K562 (cell line): ENCODE measurements at regions not wholly inside any gene's neighbourhood (a gene's known extent, or its start where the extent isn't known, plus 50 kb on each side); places are given as distances from the start of the nearest gene placed in this dataset.

Source experiments
- ATAC-seq: fragments of 200-7000 bp; cut with Tn5 transposase; 3 replicates; pipeline ENCODE4 v1.9.1; 2020; ENCODE audit warnings: moderate library complexity
- BruUV-seq: library from RNA; stranded (reverse); fragments of 400-500 nt; replicated peaks from 2 replicates; lab custom pipeline; 2021; lab: Mats Ljungman, UMichigan
- CTCF ChIA-PET: fragments of 300-600 bp; formaldehyde crosslinking; extraction: SDS; loops from one replicate; lab custom pipeline; 2021; ENCODE audit warnings: low intra/inter-chr PET ratio; lab: Yijun Ruan, JAX
- POLR2A ChIA-PET: fragments of 300-600, 350-650 bp; sonication (Branson Sonifier 250); formaldehyde crosslinking; extraction: SDS; loops from one replicate; lab custom pipeline; 2021; ENCODE audit warnings: antibody characterized with exemption, inconsistent platforms; lab: Yijun Ruan, JAX
- DNase-seq, 4 experiments: peaks; one replicate each; pipeline versions ENCODE4 v3.0.0 to v3.0.0-alpha.2; 2011 to 2018; ENCODE audit warnings: low spot score in 3 of 4, mixed read lengths in 3 of 4; ENCODE audit errors: extremely low read depth in 1 of 4
- FAIRE-seq: peaks from 2 replicates; lab custom pipeline; 2011; peaks lifted over from hg19 to GRCh38; lab: Jason Lieb, UNC
- H2AFZ ChIP-seq: 2 replicates; pipeline ENCODE4 v1.6.0; 2011; ENCODE audit warnings: low read depth, low read length, control low read depth, inconsistent platforms
- H3K27ac ChIP-seq: fragments of 200-600 bp; 3 replicates; pipeline ENCODE4 v1.8.0; 2011; ENCODE audit warnings: low read depth, mild to moderate bottlenecking, control low read depth, inconsistent platforms, low read length, moderate library complexity, mixed read lengths; ENCODE audit errors: extremely low read depth
- H3K27me3 ChIP-seq, 2 experiments: fragments of 300-600 bp in 1 of 2; 2 replicates in 1 of 2; 3 replicates in 1 of 2; pipeline versions ENCODE4 v1.6.0 to v1.8.0; 2011; ENCODE audit warnings: inconsistent platforms in 2 of 2, low read length in 2 of 2, mild to moderate bottlenecking in 1 of 2, mixed read lengths in 1 of 2, moderate library complexity in 1 of 2; ENCODE audit not compliant: control insufficient read depth in 2 of 2, insufficient read depth in 2 of 2
- H3K36me3 ChIP-seq: fragments of 300-600 bp; 3 replicates; pipeline ENCODE4 v1.8.0; 2011; ENCODE audit warnings: mild to moderate bottlenecking, low read length, inconsistent platforms; ENCODE audit not compliant: control insufficient read depth, insufficient read depth
- H3K4me1 ChIP-seq, 2 experiments: fragments of 200-600 bp in 1 of 2; replicated peaks in 1 of 2; 2 replicates in 1 of 2; 3 replicates in 1 of 2; pipeline versions ENCODE4 v1.5.1 to v1.8.0; 2011; ENCODE audit warnings: inconsistent platforms in 2 of 2, low read length in 2 of 2, mild to moderate bottlenecking in 1 of 2, mixed read lengths in 1 of 2, moderate library complexity in 1 of 2; ENCODE audit not compliant: control insufficient read depth in 2 of 2, insufficient read depth in 2 of 2
- H3K4me2 ChIP-seq: 2 replicates; pipeline ENCODE4 v1.6.1; 2011; ENCODE audit warnings: low read length, control low read depth, inconsistent platforms, mixed read lengths; ENCODE audit not compliant: insufficient read depth
- H3K4me3 ChIP-seq: fragments of 200-600 bp; sonication (generic), shearing (Covaris generic); 2 replicates; pipeline ENCODE4 v1.5.1; 2016; ENCODE audit warnings: control low read depth, inconsistent platforms
- H3K79me2 ChIP-seq: fragments of 200-600 bp; 3 replicates; pipeline ENCODE4 v1.8.0; 2011; ENCODE audit warnings: low read length, inconsistent platforms; ENCODE audit not compliant: control insufficient read depth, insufficient read depth
- H3K9ac ChIP-seq, 2 experiments: 2 replicates each; pipeline versions ENCODE4 v1.6.0 to v1.6.1; 2011; ENCODE audit warnings: low read depth in 2 of 2, low read length in 2 of 2, control low read depth in 1 of 2, inconsistent platforms in 1 of 2, mild to moderate bottlenecking in 1 of 2, mixed read lengths in 1 of 2; ENCODE audit not compliant: insufficient read depth in 1 of 2
- H3K9me1 ChIP-seq: one replicate; pipeline ENCODE4 v1.6.0; 2011; ENCODE audit warnings: inconsistent platforms, mild to moderate bottlenecking, low read length, moderate library complexity; ENCODE audit not compliant: control insufficient read depth, insufficient read depth
- H3K9me3 ChIP-seq: replicated peaks from 2 replicates; pipeline ENCODE4 v1.5.1; 2011; ENCODE audit warnings: low read depth, low read length, inconsistent platforms; ENCODE audit not compliant: control insufficient read depth, insufficient read depth
- H4K20me1 ChIP-seq: replicated peaks from 2 replicates; pipeline ENCODE4 v1.6.1; 2011; ENCODE audit warnings: low read length, inconsistent platforms, mixed read lengths; ENCODE audit not compliant: control insufficient read depth, insufficient read depth
- ELF1 ChIP-seq: fragments of 200-800 bp; sonication (Bioruptor generic); IDR thresholded peaks from 2 replicates; pipeline ENCODE4 v1.6.1; 2016; ENCODE audit warnings: missing genetic modification characterization, missing compliant biosample characterization
- HMG20A ChIP-seq: fragments of 450-650 bp; formaldehyde crosslinking; conservative IDR thresholded peaks from 2 replicates; pipeline ENCODE4 v1.4.0; 2020; ENCODE audit warnings: mild to moderate bottlenecking, mixed read lengths
- MYNN ChIP-seq, 2 experiments: sonication (generic); formaldehyde crosslinking in 1 of 2; IDR thresholded peaks; 2 replicates each; pipeline versions ENCODE4 v1.5.0 to v1.6.1; 2016 to 2020; ENCODE audit warnings: antibody characterized with exemption in 1 of 2, missing genetic modification reagents in 1 of 2
- NFIC ChIP-seq: fragments of 450-650 bp; IDR thresholded peaks from 2 replicates; pipeline ENCODE4 v1.6.1; 2017; ENCODE audit warnings: mild to moderate bottlenecking, inconsistent platforms
- RBM22 ChIP-seq: fragments of 200-400 bp; formaldehyde crosslinking; IDR thresholded peaks from 2 replicates; pipeline ENCODE4 v1.6.1; 2018; ENCODE audit warnings: low read length, low read depth; ENCODE audit not compliant: poor library complexity, severe bottlenecking
- SRSF3 ChIP-seq: fragments of 200-400 bp; formaldehyde crosslinking; IDR thresholded peaks from 2 replicates; pipeline ENCODE4 v1.6.1; 2016; ENCODE audit warnings: mild to moderate bottlenecking, low read length, moderate library complexity; ENCODE audit not compliant: insufficient read depth
- TARDBP ChIP-seq: fragments of 450-650 bp; IDR thresholded peaks from 2 replicates; pipeline ENCODE4 v1.6.1; 2016
- TEAD2 ChIP-seq: fragments of 450-650 bp; IDR thresholded peaks from 2 replicates; pipeline ENCODE4 v1.6.1; 2016; ENCODE audit warnings: missing genetic modification characterization, control low read depth, missing compliant biosample characterization
- THRAP3 ChIP-seq: fragments of 450-650 bp; IDR thresholded peaks from 2 replicates; pipeline ENCODE4 v1.6.1; 2016; ENCODE audit warnings: mild to moderate bottlenecking, inconsistent platforms, borderline replicate concordance
- ZNF146 ChIP-seq: IDR thresholded peaks from one replicate; pipeline ENCODE4 v1.6.1; 2018; ENCODE audit warnings: missing compliant biosample characterization; ENCODE audit not compliant: unreplicated experiment
- ZNF347 ChIP-seq: fragments of 450-650 bp; formaldehyde crosslinking; IDR thresholded peaks from 2 replicates; pipeline ENCODE4 v1.4.0; 2020; ENCODE audit warnings: low read depth, mild to moderate bottlenecking, moderate library complexity
- ZNF444 ChIP-seq: fragments of 250-450 bp; sonication (Bioruptor Pico); IDR thresholded peaks from 2 replicates; pipeline ENCODE4 v1.4.0; 2020; ENCODE audit warnings: mild to moderate bottlenecking, moderate library complexity
- WGBS: fragments of 100-300 bp; shearing (Covaris generic); methylation state at CpG from one replicate; pipeline ENCODE4 v1.1.6; 2016; ENCODE audit warnings: low coverage, mixed read lengths; ENCODE audit not compliant: insufficient coverage; ENCODE audit errors: missing lambda C conversion rate; 5-methylcytosine and 5-hydroxymethylcytosine counted together
- in situ Hi-C: fragments of 300-500 bp; cut with MboI; formaldehyde crosslinking; loops from 4 replicates; pipeline ENCODE4 v1.15.0; 2018; ENCODE audit warnings: inconsistent platforms, mixed read lengths
- intact Hi-C: fragments of 100-400 bp; cut with micrococcal nuclease; formaldehyde crosslinking; loops from 2 replicates; pipeline ENCODE4 v1.14.2; 2022
- TF ChIP-seq, protein P1 (sequence below): sonication (generic); formaldehyde crosslinking; IDR thresholded peaks from 2 replicates; pipeline ENCODE4 v1.8.0; 2022; ENCODE audit warnings: mild to moderate bottlenecking, missing genetic modification reagents, borderline replicate concordance

DNA sequence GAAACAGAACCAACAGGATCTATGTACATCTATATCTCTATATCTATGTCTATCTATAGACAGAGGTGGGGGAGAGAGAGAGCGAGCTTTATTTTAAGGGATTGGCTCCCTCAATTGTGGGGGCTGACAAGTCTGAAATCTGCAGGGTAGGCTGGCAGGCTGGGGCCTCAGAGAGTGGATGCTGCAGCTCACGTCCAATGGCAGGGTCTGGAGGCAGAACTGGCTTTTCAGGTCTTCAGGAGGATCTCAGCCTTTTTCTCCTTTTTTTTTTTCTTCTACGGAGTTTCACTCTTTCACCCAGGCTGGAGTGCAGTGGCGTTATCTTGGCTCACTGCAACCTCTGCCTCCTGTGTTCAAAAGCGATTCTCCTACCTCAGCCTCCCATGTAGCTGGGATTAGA is 77.2 kb downstream of the ARL4C start:
- no peak for FAIRE-seq

More for the DNA sequence above, 77.2 kb downstream of the ARL4C start:
- Histone ChIP-seq H3K9me1 (no peaks in the 10 kb centered on the region), H3K27ac (no peak overlapping the region), H3K4me2 (no peak overlapping the region), H3K9me3 (no peaks in the 10 kb centered on the region), H3K27me3 (no peaks in the 10 kb centered on the region), H3K4me3 (no peak overlapping the region), H3K79me2 (no peaks in the 10 kb centered on the region), H3K4me1 (no peaks in the 10 kb centered on the region), H3K36me3 (no peaks in the 10 kb centered on the region), H3K9ac (no peak overlapping the region), H2AFZ (no peak overlapping the region), H4K20me1 (no peaks in the 10 kb centered on the region)
- intact Hi-C loops (no loop called here), in situ Hi-C loops (no loop called here)
- CTCF ChIA-PET: no interaction called here
- POLR2A ChIA-PET: no interaction called here
- DNase-seq (no peak), ATAC-seq (no peak)
- TF ChIP-seq TEAD2 (no peak), ZNF347 (CRISPR knock-in tag) (no peak), TARDBP (no peak), SRSF3 (no peak), NFIC (no peak), HMG20A (CRISPR knock-in tag) (no peak), THRAP3 (no peak), ELF1 (tag) (no peak), MYNN (IDR thresholded peaks at IDR 0.05) (no peak), MYNN (CRISPR knock-in tag; IDR thresholded peaks at IDR 0.05) (no peak), RBM22 (no peak), ZNF444 (CRISPR knock-in tag) (no peak), ZNF146 (CRISPR knock-in tag) (no peak)
- TF ChIP-seq, protein P1, sequence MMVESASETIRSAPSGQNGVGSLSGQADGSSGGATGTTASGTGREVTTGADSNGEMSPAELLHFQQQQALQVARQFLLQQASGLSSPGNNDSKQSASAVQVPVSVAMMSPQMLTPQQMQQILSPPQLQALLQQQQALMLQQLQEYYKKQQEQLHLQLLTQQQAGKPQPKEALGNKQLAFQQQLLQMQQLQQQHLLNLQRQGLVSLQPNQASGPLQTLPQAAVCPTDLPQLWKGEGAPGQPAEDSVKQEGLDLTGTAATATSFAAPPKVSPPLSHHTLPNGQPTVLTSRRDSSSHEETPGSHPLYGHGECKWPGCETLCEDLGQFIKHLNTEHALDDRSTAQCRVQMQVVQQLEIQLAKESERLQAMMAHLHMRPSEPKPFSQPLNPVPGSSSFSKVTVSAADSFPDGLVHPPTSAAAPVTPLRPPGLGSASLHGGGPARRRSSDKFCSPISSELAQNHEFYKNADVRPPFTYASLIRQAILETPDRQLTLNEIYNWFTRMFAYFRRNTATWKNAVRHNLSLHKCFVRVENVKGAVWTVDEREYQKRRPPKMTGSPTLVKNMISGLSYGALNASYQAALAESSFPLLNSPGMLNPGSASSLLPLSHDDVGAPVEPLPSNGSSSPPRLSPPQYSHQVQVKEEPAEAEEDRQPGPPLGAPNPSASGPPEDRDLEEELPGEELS: no peak
- no TSS peak for BruUV-seq
- 0% methylated on average over 1 of the region's 5 CpGs for WGBS
